Panc1 (cell line): ENCODE measurements at regions not wholly inside any gene's neighbourhood (a gene's known extent, or its start where the extent isn't known, plus 50 kb on each side); places are given as distances from the start of the nearest gene placed in this dataset.

ENCODE experiments used
- ATAC-seq: fragments of 200-7000 bp; cut with Tn5 transposase; 2 replicates; pipeline ENCODE4 v1.9.1; 2020; ENCODE audit warnings: mild to moderate bottlenecking, moderate library complexity
- BruUV-seq: library from RNA; stranded (reverse); fragments of 400-500 nt; replicated peaks from 2 replicates; lab custom pipeline; 2021; lab: Mats Ljungman, UMichigan
- CTCF ChIA-PET: fragments of 300-600 bp; sonication (Branson Sonifier 250); formaldehyde crosslinking; loops from one replicate; lab custom pipeline; 2022; ENCODE audit warnings: antibody characterized with exemption; lab: Charles Lee
- POLR2A ChIA-PET: fragments of 300-600 bp; sonication (Branson Sonifier 250); formaldehyde crosslinking; loops from one replicate; lab custom pipeline; 2022; ENCODE audit warnings: antibody characterized with exemption; lab: Charles Lee
- DNase-seq: peaks from one replicate; pipeline ENCODE4 v3.0.0-alpha.2; 2010; ENCODE audit warnings: low read depth, low spot score
- H3K27ac ChIP-seq: 2 replicates; pipeline ENCODE4 v1.5.1; 2011; ENCODE audit warnings: mild to moderate bottlenecking, low read length, inconsistent platforms
- H3K27me3 ChIP-seq: fragments of 200-500 bp; sonication (Bioruptor generic); 2 replicates; pipeline ENCODE4 v1.6.0; 2014; ENCODE audit warnings: low read length, inconsistent platforms; ENCODE audit not compliant: control insufficient read depth, insufficient read depth
- H3K36me3 ChIP-seq: fragments of 200-500 bp; sonication (Bioruptor generic); 2 replicates; pipeline ENCODE4 v1.5.1; 2014; ENCODE audit warnings: inconsistent platforms, mild to moderate bottlenecking, low read length, moderate library complexity; ENCODE audit not compliant: control insufficient read depth, insufficient read depth
- H3K4me1 ChIP-seq: 2 replicates; pipeline ENCODE4 v1.5.1; 2011; ENCODE audit warnings: inconsistent platforms, mild to moderate bottlenecking, low read length, moderate library complexity; ENCODE audit not compliant: control insufficient read depth, insufficient read depth
- H3K4me3 ChIP-seq, 2 experiments: 2 replicates each; pipeline ENCODE4 v1.5.1; 2011 to 2012; ENCODE audit warnings: low read depth in 2 of 2, low read length in 2 of 2, mild to moderate bottlenecking in 2 of 2, inconsistent platforms in 1 of 2, moderate library complexity in 1 of 2
- H3K9me3 ChIP-seq: fragments of 200-500 bp; sonication (Bioruptor generic); 2 replicates; pipeline ENCODE4 v1.5.1; 2014; ENCODE audit warnings: low read depth, mild to moderate bottlenecking, inconsistent platforms, low read length, moderate library complexity; ENCODE audit not compliant: control insufficient read depth, insufficient read depth
- POLR2AphosphoS5 ChIP-seq: IDR thresholded peaks from 2 replicates; pipeline ENCODE4 v1.6.1; 2012; ENCODE audit warnings: mild to moderate bottlenecking, low read depth, low read length, moderate library complexity
- SIN3A ChIP-seq: IDR thresholded peaks from 2 replicates; pipeline ENCODE4 v1.6.1; 2012; ENCODE audit warnings: low read depth, mild to moderate bottlenecking, low read length, moderate library complexity, borderline replicate concordance; ENCODE audit not compliant: insufficient read depth
- TCF7L2 ChIP-seq: IDR thresholded peaks from 2 replicates; pipeline ENCODE4 v1.6.1; 2011; ENCODE audit warnings: mild to moderate bottlenecking, low read depth, low read length, inconsistent platforms
- in situ Hi-C: cut with HindIII; loops from 2 replicates; pipeline ENCODE4 v1.10.0; 2016; ENCODE audit warnings: low sequenced_read_pairs, low pct_unique_long_range_greater_than_20kb
- intact Hi-C: fragments of 100-400 bp; cut with micrococcal nuclease; formaldehyde crosslinking; loops from one replicate; pipeline ENCODE4 v1.10.0; 2022; ENCODE audit not compliant: unreplicated experiment
- TF ChIP-seq, protein P1 (sequence below): fragments of 450-650 bp; IDR thresholded peaks from 2 replicates; pipeline ENCODE4 v1.5.1; 2017; ENCODE audit warnings: mild to moderate bottlenecking
- TF ChIP-seq, protein P2 (sequence below), 2 experiments: IDR thresholded peaks; 2 replicates each; pipeline ENCODE4 v1.6.1; 2011 to 2012; ENCODE audit warnings: low read depth in 2 of 2, control low read depth in 1 of 2, low read length in 1 of 2, mild to moderate bottlenecking in 1 of 2, moderate library complexity in 1 of 2; ENCODE audit not compliant: insufficient read depth in 1 of 2

DNA sequence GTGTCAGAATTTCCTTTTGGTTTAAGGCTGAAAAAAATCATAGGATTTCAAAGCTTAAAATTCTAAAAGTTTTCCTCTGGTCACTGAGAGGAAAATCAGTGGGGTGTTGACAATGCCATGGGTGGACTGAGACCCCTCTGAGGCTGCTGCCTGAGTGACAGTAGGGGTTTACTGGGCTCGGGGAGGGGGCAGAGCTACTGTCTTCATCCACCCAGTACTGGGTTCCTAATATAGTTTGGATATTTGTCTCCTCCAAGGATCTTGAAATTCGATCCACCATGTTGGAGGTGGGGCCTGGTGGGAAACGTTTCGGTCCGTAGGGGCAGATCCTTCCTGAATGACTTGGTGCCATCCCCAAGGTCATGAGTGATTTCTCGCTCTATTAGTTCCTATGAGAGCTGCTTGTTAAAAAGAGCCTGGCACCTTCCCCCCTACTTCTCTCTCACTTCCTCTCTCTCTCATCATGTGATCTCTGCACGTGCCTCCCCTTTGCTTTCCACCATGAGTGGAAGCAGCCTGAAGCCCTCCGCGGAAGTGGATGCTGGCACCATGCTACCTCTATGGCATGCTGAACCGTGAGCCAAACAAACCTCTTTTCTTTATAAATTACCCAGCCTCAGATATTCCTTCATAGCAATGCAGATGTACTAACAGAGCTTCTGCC is 72.3 kb downstream of the MAP10 start:
- in situ Hi-C loops (no loop called here), intact Hi-C loops (loop anchor here (10.0 kb wide), 1 partner anchor 63 kb away; no protein-coding TSS in a partner anchor)
- ChIA-PET CTCF (no interaction called here), POLR2A (no interaction called here)
- H3K4me1 ChIP-seq, result no peaks in the 10 kb centered on the region
- DNase-seq (no peak), ATAC-seq (no peak)
- no peak overlapping the region for H3K27ac ChIP-seq
- H3K27me3 ChIP-seq, result no peaks in the 10 kb centered on the region
- TF ChIP-seq TCF7L2 (no peak), SIN3A (no peak), POLR2AphosphoS5 (no peak)
- TF ChIP-seq, protein P1, sequence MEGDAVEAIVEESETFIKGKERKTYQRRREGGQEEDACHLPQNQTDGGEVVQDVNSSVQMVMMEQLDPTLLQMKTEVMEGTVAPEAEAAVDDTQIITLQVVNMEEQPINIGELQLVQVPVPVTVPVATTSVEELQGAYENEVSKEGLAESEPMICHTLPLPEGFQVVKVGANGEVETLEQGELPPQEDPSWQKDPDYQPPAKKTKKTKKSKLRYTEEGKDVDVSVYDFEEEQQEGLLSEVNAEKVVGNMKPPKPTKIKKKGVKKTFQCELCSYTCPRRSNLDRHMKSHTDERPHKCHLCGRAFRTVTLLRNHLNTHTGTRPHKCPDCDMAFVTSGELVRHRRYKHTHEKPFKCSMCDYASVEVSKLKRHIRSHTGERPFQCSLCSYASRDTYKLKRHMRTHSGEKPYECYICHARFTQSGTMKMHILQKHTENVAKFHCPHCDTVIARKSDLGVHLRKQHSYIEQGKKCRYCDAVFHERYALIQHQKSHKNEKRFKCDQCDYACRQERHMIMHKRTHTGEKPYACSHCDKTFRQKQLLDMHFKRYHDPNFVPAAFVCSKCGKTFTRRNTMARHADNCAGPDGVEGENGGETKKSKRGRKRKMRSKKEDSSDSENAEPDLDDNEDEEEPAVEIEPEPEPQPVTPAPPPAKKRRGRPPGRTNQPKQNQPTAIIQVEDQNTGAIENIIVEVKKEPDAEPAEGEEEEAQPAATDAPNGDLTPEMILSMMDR, result no peak
- TF ChIP-seq, protein P2, sequence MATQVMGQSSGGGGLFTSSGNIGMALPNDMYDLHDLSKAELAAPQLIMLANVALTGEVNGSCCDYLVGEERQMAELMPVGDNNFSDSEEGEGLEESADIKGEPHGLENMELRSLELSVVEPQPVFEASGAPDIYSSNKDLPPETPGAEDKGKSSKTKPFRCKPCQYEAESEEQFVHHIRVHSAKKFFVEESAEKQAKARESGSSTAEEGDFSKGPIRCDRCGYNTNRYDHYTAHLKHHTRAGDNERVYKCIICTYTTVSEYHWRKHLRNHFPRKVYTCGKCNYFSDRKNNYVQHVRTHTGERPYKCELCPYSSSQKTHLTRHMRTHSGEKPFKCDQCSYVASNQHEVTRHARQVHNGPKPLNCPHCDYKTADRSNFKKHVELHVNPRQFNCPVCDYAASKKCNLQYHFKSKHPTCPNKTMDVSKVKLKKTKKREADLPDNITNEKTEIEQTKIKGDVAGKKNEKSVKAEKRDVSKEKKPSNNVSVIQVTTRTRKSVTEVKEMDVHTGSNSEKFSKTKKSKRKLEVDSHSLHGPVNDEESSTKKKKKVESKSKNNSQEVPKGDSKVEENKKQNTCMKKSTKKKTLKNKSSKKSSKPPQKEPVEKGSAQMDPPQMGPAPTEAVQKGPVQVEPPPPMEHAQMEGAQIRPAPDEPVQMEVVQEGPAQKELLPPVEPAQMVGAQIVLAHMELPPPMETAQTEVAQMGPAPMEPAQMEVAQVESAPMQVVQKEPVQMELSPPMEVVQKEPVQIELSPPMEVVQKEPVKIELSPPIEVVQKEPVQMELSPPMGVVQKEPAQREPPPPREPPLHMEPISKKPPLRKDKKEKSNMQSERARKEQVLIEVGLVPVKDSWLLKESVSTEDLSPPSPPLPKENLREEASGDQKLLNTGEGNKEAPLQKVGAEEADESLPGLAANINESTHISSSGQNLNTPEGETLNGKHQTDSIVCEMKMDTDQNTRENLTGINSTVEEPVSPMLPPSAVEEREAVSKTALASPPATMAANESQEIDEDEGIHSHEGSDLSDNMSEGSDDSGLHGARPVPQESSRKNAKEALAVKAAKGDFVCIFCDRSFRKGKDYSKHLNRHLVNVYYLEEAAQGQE (IDR thresholded peaks at IDR 0.05; ENCODE audit: insufficient read depth in 1 of 2, low read depth in 2 of 2, low read length in 1 of 2), result no peak
- H3K9me3 ChIP-seq, result no peaks in the 10 kb centered on the region
- BruUV-seq, result no TSS peak
- no peak overlapping the region for H3K4me3 ChIP-seq
- H3K36me3 ChIP-seq, result no peaks in the 10 kb centered on the region

DNA sequence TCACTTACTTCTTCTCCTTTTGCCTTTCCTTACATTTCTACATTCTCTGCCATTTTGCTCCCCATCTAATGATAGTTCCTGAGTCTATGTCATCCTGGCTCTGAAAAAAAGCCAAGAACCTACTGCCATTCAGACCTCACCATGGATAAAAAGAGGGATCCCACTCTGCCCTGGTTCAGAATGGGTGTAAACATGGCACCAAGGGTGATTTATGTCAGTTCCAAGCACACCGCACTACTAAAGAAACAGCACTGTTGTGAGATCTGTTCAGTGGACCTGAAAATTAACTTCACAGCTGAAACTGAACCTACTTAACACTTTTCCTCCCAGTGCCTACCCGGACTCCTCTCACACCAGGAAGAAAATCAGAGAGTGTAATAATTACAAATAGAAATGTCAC is 72.3 kb upstream of the NTPCR start:
- no TSS peak for BruUV-seq
- no peak for ATAC-seq
- H3K4me1 ChIP-seq, result no peaks in the 10 kb centered on the region
- H3K36me3 ChIP-seq, result no peaks in the 10 kb centered on the region
- DNase-seq, result no peak
- in situ Hi-C loops, result no loop called here
- TF ChIP-seq, protein P1, result no peak
- TF ChIP-seq, protein P2 (IDR thresholded peaks at IDR 0.05; ENCODE audit: insufficient read depth in 1 of 2, low read depth in 2 of 2, low read length in 1 of 2), result no peak
- TF ChIP-seq SIN3A, result no peak
- no peak for TF ChIP-seq POLR2AphosphoS5
- no peak for TF ChIP-seq TCF7L2
- no peak overlapping the region for H3K4me3 ChIP-seq
- H3K27me3 ChIP-seq, result no peaks in the 10 kb centered on the region
- ChIA-PET POLR2A (no interaction called here), CTCF (no interaction called here)
- no peak overlapping the region for H3K27ac ChIP-seq
- intact Hi-C loops, result loop anchor here (10.0 kb wide), 1 partner anchor 63 kb away; no protein-coding TSS in a partner anchor
- H3K9me3 ChIP-seq, result no peaks in the 10 kb centered on the region
